H1 (cell line): ENCODE measurements at regions not wholly inside any gene's neighbourhood (a gene's known extent, or its start where the extent isn't known, plus 50 kb on each side); places are given as distances from the start of the nearest gene placed in this dataset.

Experiments used
- CTCF ChIA-PET: fragments of 300-600 bp; sonication (Branson Sonifier 250); formaldehyde crosslinking; loops from one replicate; lab custom pipeline; 2021; ENCODE audit not compliant: partially characterized antibody; lab: Charles Lee
- POLR2A ChIA-PET: fragments of 300-600 bp; sonication (Branson Sonifier 250); formaldehyde crosslinking; loops from one replicate; lab custom pipeline; 2021; ENCODE audit warnings: inconsistent platforms; ENCODE audit not compliant: partially characterized antibody; lab: Charles Lee
- DNase-seq, 2 experiments: peaks; one replicate each; pipeline versions ENCODE4 v3.0.0 to v3.0.0-alpha.2; 2010 to 2022; ENCODE audit warnings: low spot score in 2 of 2, low read depth in 1 of 2, mixed read lengths in 1 of 2
- FAIRE-seq: peaks from 2 replicates; lab custom pipeline; 2011; peaks lifted over from hg19 to GRCh38; lab: Jason Lieb, UNC
- H2AFZ ChIP-seq: 2 replicates; pipeline ENCODE4 v1.8.1; 2012; ENCODE audit warnings: low read length, inconsistent platforms
- H2AK5ac ChIP-seq: 2 replicates; pipeline ENCODE4 v1.6.1; 2013; ENCODE audit warnings: low read depth, low read length
- H2BK120ac ChIP-seq: replicated peaks from 2 replicates; pipeline ENCODE3; 2013; ENCODE audit warnings: low read depth, low read length, inconsistent platforms
- H2BK12ac ChIP-seq: 2 replicates; pipeline ENCODE4 v1.6.1; 2013; ENCODE audit warnings: low read depth, low read length
- H2BK15ac ChIP-seq: 2 replicates; pipeline ENCODE4 v1.6.1; 2013; ENCODE audit warnings: low read length
- H2BK20ac ChIP-seq: 2 replicates; pipeline ENCODE4 v1.6.1; 2013; ENCODE audit warnings: low read length
- H2BK5ac ChIP-seq: 2 replicates; pipeline ENCODE4 v1.6.1; 2013; ENCODE audit warnings: low read depth, low read length
- H3K14ac ChIP-seq: 2 replicates; pipeline ENCODE4 v1.6.1; 2013; ENCODE audit warnings: inconsistent platforms; ENCODE audit not compliant: insufficient read length
- H3K18ac ChIP-seq: 2 replicates; pipeline ENCODE4 v1.6.1; 2013; ENCODE audit warnings: low read length; ENCODE audit errors: extremely low read depth
- H3K23ac ChIP-seq: 2 replicates; pipeline ENCODE4 v1.6.1; 2013; ENCODE audit warnings: inconsistent platforms; ENCODE audit not compliant: insufficient read length
- H3K23me2 ChIP-seq: 2 replicates; pipeline ENCODE4 v1.6.1; 2013; ENCODE audit warnings: low read depth, low read length
- H3K27ac ChIP-seq: 2 replicates; pipeline ENCODE4 v1.6.1; 2011; ENCODE audit warnings: low read depth, low read length, inconsistent platforms
- H3K27me3 ChIP-seq, 4 experiments: replicated peaks in 1 of 4; 1 replicate in 1 of 4; 2 replicates in 3 of 4; pipeline versions ENCODE4 v1.6.1 to v1.8.1; 2011 to 2013; ENCODE audit warnings: low read length in 3 of 4, mild to moderate bottlenecking in 3 of 4, inconsistent platforms in 2 of 4, mixed read lengths in 2 of 4, moderate library complexity in 1 of 4; ENCODE audit not compliant: control insufficient read depth in 3 of 4, insufficient read depth in 3 of 4; ENCODE audit errors: extremely low read depth in 1 of 4
- H3K36me3 ChIP-seq, 4 experiments: 2 replicates each; pipeline versions ENCODE4 v1.6.1 to v1.8.1; 2011 to 2013; ENCODE audit warnings: mild to moderate bottlenecking in 4 of 4, low read length in 3 of 4, moderate library complexity in 2 of 4, control low read depth in 1 of 4, inconsistent platforms in 1 of 4; ENCODE audit not compliant: insufficient read depth in 4 of 4, control insufficient read depth in 2 of 4
- H3K4ac ChIP-seq: replicated peaks from 2 replicates; pipeline ENCODE3; 2013; ENCODE audit warnings: low read length, low read depth, mixed read lengths, inconsistent platforms; ENCODE audit not compliant: insufficient read length
- H3K4me1 ChIP-seq, 4 experiments: replicated peaks in 1 of 4; 1 replicate in 1 of 4; 2 replicates in 3 of 4; pipeline versions ENCODE4 v1.6.1 to v1.8.1; 2011 to 2013; ENCODE audit warnings: low read length in 3 of 4, inconsistent platforms in 2 of 4, mixed read lengths in 1 of 4; ENCODE audit not compliant: insufficient read depth in 4 of 4, control insufficient read depth in 3 of 4
- H3K4me2 ChIP-seq, 2 experiments: 2 replicates each; pipeline versions ENCODE4 v1.6.1 to v1.8.1; 2011 to 2013; ENCODE audit warnings: low read depth in 2 of 2, low read length in 2 of 2, control low read depth in 1 of 2, inconsistent platforms in 1 of 2, mild to moderate bottlenecking in 1 of 2; ENCODE audit not compliant: insufficient read depth in 1 of 2
- H3K4me3 ChIP-seq, 4 experiments: fragments of 200-600, 300-600 bp in 1 of 4; sonication (generic), shearing (Covaris generic), sonication (Bioruptor Twin) in 1 of 4; 2 replicates each; pipeline versions ENCODE4 v1.5.1 to v1.8.1; 2011 to 2016; ENCODE audit warnings: low read length in 4 of 4, low read depth in 3 of 4, control low read depth in 2 of 4, inconsistent platforms in 2 of 4, mild to moderate bottlenecking in 2 of 4, mixed read lengths in 1 of 4, moderate library complexity in 1 of 4; ENCODE audit not compliant: insufficient read depth in 2 of 4; ENCODE audit errors: extremely low read depth in 1 of 4
- H3K56ac ChIP-seq: replicated peaks from 2 replicates; pipeline ENCODE3; 2013; ENCODE audit warnings: low read depth, mild to moderate bottlenecking, mixed read lengths, low read length, inconsistent platforms; ENCODE audit not compliant: insufficient read length
- H3K79me1 ChIP-seq: 2 replicates; pipeline ENCODE4 v1.6.1; 2013; ENCODE audit warnings: low read depth, low read length, control low read depth
- H3K79me2 ChIP-seq, 2 experiments: 2 replicates each; pipeline versions ENCODE4 v1.6.1 to v1.8.1; 2012 to 2013; ENCODE audit warnings: low read length in 2 of 2, mild to moderate bottlenecking in 2 of 2, inconsistent platforms in 1 of 2; ENCODE audit not compliant: insufficient read depth in 2 of 2, control insufficient read depth in 1 of 2
- H3K9ac ChIP-seq, 4 experiments: replicated peaks in 1 of 4; 1 replicate in 1 of 4; 2 replicates in 3 of 4; pipeline versions ENCODE4 v1.6.1 to v1.8.1; 2011 to 2013; ENCODE audit warnings: low read depth in 3 of 4, low read length in 3 of 4, control low read depth in 2 of 4, mild to moderate bottlenecking in 2 of 4, moderate library complexity in 2 of 4, inconsistent platforms in 1 of 4; ENCODE audit errors: extremely low read depth in 1 of 4
- H3K9me3 ChIP-seq, 2 experiments: 2 replicates each; pipeline versions ENCODE4 v1.6.1 to v1.8.1; 2012 to 2013; ENCODE audit warnings: mild to moderate bottlenecking in 2 of 2, moderate library complexity in 2 of 2, control low read depth in 1 of 2, inconsistent platforms in 1 of 2, low read depth in 1 of 2, low read length in 1 of 2, mixed read lengths in 1 of 2; ENCODE audit not compliant: insufficient read depth in 2 of 2
- H4K20me1 ChIP-seq, 2 experiments: replicated peaks in 1 of 2; 2 replicates each; pipeline versions ENCODE3 to v1.8.1; 2011 to 2013; ENCODE audit warnings: inconsistent platforms in 2 of 2, low read length in 2 of 2, mild to moderate bottlenecking in 1 of 2; ENCODE audit not compliant: insufficient read depth in 2 of 2, control insufficient read depth in 1 of 2
- H4K5ac ChIP-seq: 2 replicates; pipeline ENCODE4 v1.6.1; 2013; ENCODE audit warnings: low read length, low read depth, mixed read lengths, inconsistent platforms; ENCODE audit not compliant: insufficient read length
- H4K8ac ChIP-seq: 2 replicates; pipeline ENCODE4 v1.8.0; 2013; ENCODE audit warnings: mild to moderate bottlenecking, moderate library complexity, low read length, inconsistent platforms; ENCODE audit not compliant: insufficient read depth; ENCODE audit errors: extremely low read depth
- H4K91ac ChIP-seq: replicated peaks from 2 replicates; pipeline ENCODE3; 2013; ENCODE audit warnings: low read length, mixed read lengths, inconsistent platforms; ENCODE audit not compliant: insufficient read length
- BACH1 ChIP-seq: IDR thresholded peaks from 2 replicates; pipeline ENCODE4 v1.6.1; 2012; ENCODE audit warnings: low read length, improper control_type of control experiment
- BCL11A ChIP-seq, 2 experiments: IDR thresholded peaks; one replicate each; pipeline ENCODE4 v1.6.1; 2011; ENCODE audit warnings: low read depth in 2 of 2, low read length in 2 of 2, mild to moderate bottlenecking in 2 of 2
- CEBPB ChIP-seq: IDR thresholded peaks from 2 replicates; pipeline ENCODE4 v1.6.1; 2012; ENCODE audit warnings: low read depth, low read length
- JUN ChIP-seq: IDR thresholded peaks from 2 replicates; pipeline ENCODE4 v1.6.1; 2011; ENCODE audit warnings: low read depth, mild to moderate bottlenecking, improper control_type of control experiment, low read length
- NRF1 ChIP-seq: IDR thresholded peaks from 2 replicates; pipeline ENCODE4 v1.6.1; 2011; ENCODE audit warnings: mild to moderate bottlenecking, low read depth, low read length, improper control_type of control experiment
- RFX5 ChIP-seq: IDR thresholded peaks from 2 replicates; pipeline ENCODE4 v1.6.1; 2011; ENCODE audit warnings: low read depth, low read length, improper control_type of control experiment, borderline replicate concordance
- RNF2 ChIP-seq: fragments of 200-900, 300-1000 bp; sonication (generic); IDR thresholded peaks from 2 replicates; pipeline ENCODE4 v1.7.1; 2016; ENCODE audit warnings: borderline replicate concordance, low read depth, mild to moderate bottlenecking, antibody characterized with exemption, low read length; ENCODE audit not compliant: poor library complexity, severe bottlenecking; ENCODE audit errors: missing control alignments
- RXRA ChIP-seq: IDR thresholded peaks from 2 replicates; pipeline ENCODE4 v1.6.1; 2011; ENCODE audit warnings: low read depth, mild to moderate bottlenecking, low read length, moderate library complexity; ENCODE audit not compliant: insufficient read depth
- SP4 ChIP-seq: IDR thresholded peaks from 2 replicates; pipeline ENCODE4 v1.6.1; 2012; ENCODE audit warnings: low read length, inconsistent platforms
- SRF ChIP-seq: IDR thresholded peaks from 2 replicates; pipeline ENCODE4 v1.6.1; 2011; ENCODE audit warnings: mild to moderate bottlenecking, low read depth, low read length, moderate library complexity
- SUZ12 ChIP-seq: fragments of 200-600 bp; sonication (generic); IDR thresholded peaks from 2 replicates; pipeline ENCODE4 v1.6.1; 2012; ENCODE audit warnings: mild to moderate bottlenecking, inconsistent platforms, low read length, moderate library complexity, mixed read lengths
- TAF7 ChIP-seq: optimal IDR thresholded peaks from 2 replicates; pipeline ENCODE3; 2011; ENCODE audit warnings: low read depth, mild to moderate bottlenecking, inconsistent platforms, low read length, moderate library complexity, borderline replicate concordance
- WGBS, 2 experiments: shearing (Covaris generic) in 1 of 2; methylation state at CpG; one replicate each; pipeline versions ENCODE4 v1.1.6 to v1.1.7; 2013 to 2015; ENCODE audit warnings: low lambda C conversion rate in 2 of 2, mixed read lengths in 2 of 2, inconsistent platforms in 1 of 2, low coverage in 1 of 2, missing lambda C conversion rate in 1 of 2; ENCODE audit not compliant: insufficient replicate concordance in 2 of 2, insufficient coverage in 1 of 2, insufficient read length in 1 of 2; ENCODE audit errors: extremely low coverage in 1 of 2, missing lambda C conversion rate in 1 of 2; 5-methylcytosine and 5-hydroxymethylcytosine counted together

GRCh38 chr13:58318495-58319167, 687.1 kb downstream of the PCDH17 start:
- Histone ChIP-seq H2BK15ac (no peak overlapping the region), H3K4me2 (no peak overlapping the region), H3K79me1 (no peaks in the 10 kb centered on the region), H2BK20ac (no peak overlapping the region), H3K23ac (no peak overlapping the region), H3K27me3 (no peaks in the 10 kb centered on the region), H4K5ac (no peak overlapping the region), H3K9me3 (peaks cover 0 to 8% of the 10 kb centered on the region in 2 experiments; a peak in 1 of 4 replicates), H4K20me1 (no peaks in the 10 kb centered on the region), H3K4me1 (no peaks in the 10 kb centered on the region), H3K4ac (no peak overlapping the region), H3K14ac (no peak overlapping the region), H3K27ac (no peak overlapping the region), H3K9ac (no peak overlapping the region), H2BK120ac (no peak overlapping the region), H3K56ac (no peak overlapping the region), H3K36me3 (no peaks in the 10 kb centered on the region), H4K91ac (no peak overlapping the region), H2BK12ac (no peak overlapping the region), H3K4me3 (no peak overlapping the region), H2AFZ (no peak overlapping the region), H4K8ac (no peak overlapping the region), H2BK5ac (no peak overlapping the region), H3K79me2 (no peaks in the 10 kb centered on the region), H3K23me2 (no peaks in the 10 kb centered on the region), H2AK5ac (no peak overlapping the region)
- no peak for FAIRE-seq
- CTCF ChIA-PET, result interaction anchor here (1.0 kb wide), 2 partner anchors 25 to 525 kb away, joined by 3 read pairs; no protein-coding TSS in a partner anchor
- no peak for DNase-seq
- WGBS, 2 experiments, result 91% methylated on average over 17 of the region's 50 CpGs; no CpG with 5 or more reads in 1 of the 2 experiments
- POLR2A ChIA-PET, result interaction anchor here (0.6 kb wide), 1 partner anchor 208 kb away, joined by 3 read pairs; no protein-coding TSS in a partner anchor
- TF ChIP-seq RXRA, result no peak
- no peak for TF ChIP-seq SP4
- TF ChIP-seq SUZ12, result no peak
- no peak for TF ChIP-seq RNF2
- TF ChIP-seq JUN, result no peak
- TF ChIP-seq CEBPB, result no peak
- TF ChIP-seq BCL11A (IDR thresholded peaks at IDR 0.05; ENCODE audit: low read depth in 2 of 2, low read length in 2 of 2), result no peak
- no peak for TF ChIP-seq TAF7
- TF ChIP-seq SRF, result no peak
- TF ChIP-seq NRF1, result no peak
- TF ChIP-seq BACH1, result no peak
- TF ChIP-seq RFX5, result no peak
- TF ChIP-seq, all 59 proteins: peak for 0
- no peak overlapping the region for H3K18ac ChIP-seq
